GM18868 (cell line): ENCODE measurements at regions not wholly inside any gene's neighbourhood (a gene's known extent, or its start where the extent isn't known, plus 50 kb on each side); places are given as distances from the start of the nearest gene placed in this dataset.

Experiments used
- ATAC-seq: cut with Tn5 transposase; IDR thresholded peaks from one replicate; pipeline ENCODE4 v1.9.1; 2021; ENCODE audit warnings: mild to moderate bottlenecking, moderate library complexity; ENCODE audit not compliant: unreplicated experiment

DNA sequence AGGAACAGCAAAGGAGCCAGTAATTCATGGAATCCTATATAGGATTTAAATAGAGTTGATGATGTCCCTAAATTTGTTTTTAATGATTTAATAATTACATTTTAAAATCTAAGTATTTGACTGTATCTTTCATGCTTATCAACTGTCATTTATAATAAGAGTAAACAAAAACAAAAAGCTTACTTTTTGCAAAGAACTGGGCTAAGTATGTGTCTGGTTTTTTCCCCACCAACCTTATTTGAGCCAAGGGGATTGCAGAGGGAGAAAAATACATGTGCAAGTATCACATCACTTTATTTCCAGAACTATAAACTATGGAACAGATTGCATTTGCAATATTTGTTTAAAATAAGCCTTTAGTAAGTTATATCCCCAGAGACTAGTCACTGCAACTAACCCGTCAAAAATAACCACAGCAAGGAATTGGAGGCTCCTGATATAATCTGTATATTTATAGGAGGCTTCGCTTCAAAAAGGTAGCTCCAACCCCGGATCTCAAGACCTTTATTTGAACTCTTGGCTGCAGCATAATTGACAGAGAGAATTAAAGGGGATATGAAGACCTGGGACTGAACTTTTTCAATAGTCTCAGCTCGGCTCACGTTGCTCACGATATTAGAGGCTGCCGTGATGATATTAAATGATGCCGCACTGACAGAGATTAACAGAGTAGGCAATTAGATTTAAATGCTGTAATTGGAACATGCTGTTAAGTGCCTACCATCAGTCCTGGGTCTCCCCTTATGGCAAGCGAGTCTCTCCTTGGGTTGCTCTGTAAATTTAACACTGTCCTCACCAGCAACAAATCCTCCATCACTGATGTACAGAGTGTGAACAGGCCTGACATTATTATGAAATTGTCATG, 329.1 kb upstream of the NFIA start:
- ATAC-seq: no peak

DNA sequence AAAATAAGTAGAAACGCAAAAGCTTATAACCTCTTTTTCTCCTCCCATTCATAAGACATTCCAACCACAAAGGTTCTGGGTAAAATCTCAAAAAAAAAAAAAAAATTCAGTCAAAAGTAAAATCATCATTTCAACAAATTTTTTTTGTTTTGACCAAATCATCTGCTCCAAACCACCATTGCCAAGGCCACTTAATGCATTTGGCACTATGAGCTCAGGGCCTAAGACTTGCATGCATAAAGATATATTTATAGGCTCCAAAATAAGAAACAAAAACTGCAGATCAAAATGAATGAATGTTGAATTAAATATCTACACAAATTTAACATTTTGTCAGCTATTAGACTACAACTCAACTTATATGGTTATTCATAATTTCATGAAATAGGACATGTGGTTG, 331.1 kb upstream of the NFIA start:
- no peak for ATAC-seq

DNA sequence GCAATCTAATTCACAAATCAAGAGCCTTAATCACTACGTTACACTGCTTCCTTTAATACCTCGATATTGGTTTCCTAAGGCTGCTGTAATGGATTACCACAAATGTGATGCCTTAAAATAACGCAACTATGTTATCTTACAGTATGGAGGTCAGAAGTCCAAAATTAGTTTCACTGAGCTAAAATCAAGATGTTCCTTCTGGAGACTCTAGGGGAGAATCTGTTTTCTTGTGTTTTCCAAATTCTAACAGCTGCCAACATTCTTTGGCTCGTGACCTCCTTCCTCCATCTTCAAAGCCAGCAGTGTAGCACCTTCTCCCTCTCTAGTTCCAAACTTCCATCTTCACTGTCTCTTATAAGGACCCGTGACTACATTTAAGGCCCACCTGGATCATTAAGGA, 335.0 kb upstream of the NFIA start:
- ATAC-seq: no peak

GRCh38 chr1:60746278-60746791, 336.0 kb upstream of the NFIA start:
- ATAC-seq: no peak

GRCh38 chr1:60745484-60745883, 336.9 kb upstream of the NFIA start:
- no peak for ATAC-seq

DNA sequence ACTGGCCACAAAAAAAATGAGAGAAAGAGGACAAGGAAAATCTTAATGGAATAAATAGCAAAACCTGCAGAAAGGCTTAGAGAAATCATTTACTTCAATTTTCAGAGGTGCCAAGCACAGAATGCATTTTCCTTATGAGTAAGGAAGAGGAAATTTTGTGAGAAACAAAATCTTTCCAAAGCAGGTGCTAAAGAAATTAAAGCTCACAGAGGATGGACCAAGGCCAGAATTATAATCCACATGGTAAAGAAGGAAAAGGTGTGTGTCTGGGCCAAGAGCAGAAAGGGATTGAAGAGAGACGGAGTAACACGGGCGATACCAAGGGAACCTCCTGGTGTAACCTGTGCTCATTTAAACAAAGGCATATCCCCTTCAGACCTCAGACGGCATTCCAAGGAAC, 340.0 kb upstream of the NFIA start:
- ATAC-seq: no peak

GRCh38 chr1:60740154-60740553, 342.2 kb upstream of the NFIA start:
- no peak for ATAC-seq

GRCh38 chr1:60739729-60740128, 342.6 kb upstream of the NFIA start:
- no peak for ATAC-seq

DNA sequence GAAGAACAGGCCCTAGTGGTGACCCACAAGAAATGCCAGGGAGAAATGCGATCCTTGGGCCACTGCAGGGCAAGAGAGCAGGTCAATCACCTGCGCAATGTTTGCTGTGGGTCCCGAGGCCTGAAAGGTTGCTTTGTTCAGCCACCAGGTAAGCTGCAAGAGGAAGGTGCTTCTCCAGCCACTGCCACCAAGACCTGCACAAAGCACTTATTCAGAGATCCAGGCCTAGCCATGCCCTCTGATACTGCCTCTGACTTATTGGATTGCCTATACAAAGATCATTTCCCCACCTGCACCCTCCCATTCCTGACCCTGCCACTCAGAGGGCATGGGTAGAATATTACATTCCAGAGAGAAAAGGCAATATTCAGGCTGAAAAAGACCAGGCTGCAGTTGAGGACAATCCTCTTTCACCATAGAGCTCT, 349.4 kb upstream of the NFIA start:
- no peak for ATAC-seq

DNA sequence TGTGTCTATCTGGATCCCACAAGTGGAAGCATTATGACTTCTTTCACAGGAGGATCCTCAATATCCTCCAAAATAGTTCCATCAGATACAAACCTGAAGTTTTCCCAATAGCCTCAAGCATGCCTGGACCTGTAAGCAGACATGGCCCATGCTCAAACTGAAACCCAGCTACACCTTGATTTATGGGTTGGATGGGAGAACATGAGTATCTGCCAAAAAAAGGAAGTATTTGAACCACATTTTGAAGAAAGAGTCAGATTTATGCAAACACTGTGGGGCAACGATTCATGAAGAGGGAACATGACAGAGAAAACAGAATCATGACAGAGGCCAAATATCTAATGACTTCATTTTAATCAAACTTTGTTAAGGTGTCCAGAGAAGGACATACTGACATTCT, 351.0 kb upstream of the NFIA start:
- ATAC-seq: no peak

GRCh38 chr1:60727552-60727951, 354.8 kb upstream of the NFIA start:
- ATAC-seq: no peak

- no peak for ATAC-seq
These were observed 365.9 kb upstream of the NFIA start for GRCh38 chr1:60716472-60716871.

GRCh38 chr1:60715970-60716369, 366.4 kb upstream of the NFIA start:
- ATAC-seq: no peak

GRCh38 chr1:60709426-60709825, 372.9 kb upstream of the NFIA start:
- ATAC-seq: no peak

- no peak for ATAC-seq
These were observed 377.3 kb upstream of the NFIA start for GRCh38 chr1:60705026-60705425.

GRCh38 chr1:60703155-60703554, 379.2 kb upstream of the NFIA start:
- no peak for ATAC-seq

- no peak for ATAC-seq
These were observed 383.0 kb upstream of the NFIA start for GRCh38 chr1:60699325-60699724.

GRCh38 chr1:60697204-60697994, 385.0 kb upstream of the NFIA start:
- no peak for ATAC-seq

- ATAC-seq: no peak
These were observed 385.8 kb upstream of the NFIA start for GRCh38 chr1:60696512-60696911.

DNA sequence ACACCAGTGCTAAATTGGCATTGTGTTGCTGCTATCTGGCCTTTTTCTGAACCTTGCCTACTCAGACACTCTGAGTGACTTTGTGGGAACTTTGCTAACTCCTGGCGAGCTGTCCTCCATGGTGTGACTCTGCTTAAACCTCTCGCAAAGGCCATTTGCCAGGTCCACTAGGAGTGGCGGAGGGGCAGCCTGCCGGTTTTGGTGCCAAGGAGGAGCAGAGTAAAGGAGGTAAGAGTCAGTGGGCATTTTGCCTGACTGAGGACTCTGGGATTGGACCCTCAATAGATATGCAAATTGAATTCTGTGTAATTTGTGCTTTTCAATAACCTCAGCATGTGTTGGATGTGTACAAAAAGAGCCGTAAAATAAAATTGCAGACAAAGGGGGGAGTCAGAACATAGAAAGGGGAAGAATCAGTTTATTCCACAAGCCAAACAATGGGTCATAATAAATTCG, 386.6 kb upstream of the NFIA start:
- no peak for ATAC-seq

GRCh38 chr1:60694980-60695379, 387.4 kb upstream of the NFIA start:
- no peak for ATAC-seq

GRCh38 chr1:60692031-60692430, 390.3 kb upstream of the NFIA start:
- ATAC-seq: no peak
